MM.1S (cell line): ENCODE measurements at regions not wholly inside any gene's neighbourhood (a gene's known extent, or its start where the extent isn't known, plus 50 kb on each side); places are given as distances from the start of the nearest gene placed in this dataset.
"Not testable (repeated sequence)": the region's sequence is repeated elsewhere in the genome, so short reads cannot be mapped to it uniquely, and the experiment has no call there.

Source experiments
- DNase-seq: peaks from one replicate; pipeline ENCODE4 v3.0.0-alpha.2; 2015
- H2AFZ ChIP-seq: fragments of 300-600 bp; sonication (generic); 2 replicates; pipeline ENCODE4 v1.6.0; 2016; ENCODE audit warnings: antibody characterized with exemption, low read length
- H3F3A ChIP-seq: fragments of 300-600 bp; sonication (generic); 2 replicates; pipeline ENCODE4 v1.6.1; 2016; ENCODE audit warnings: mild to moderate bottlenecking, antibody characterized with exemption, low read length, moderate library complexity, mixed read lengths; ENCODE audit not compliant: insufficient read depth
- H3K27ac ChIP-seq: fragments of 300-600 bp; sonication (generic); 2 replicates; pipeline ENCODE4 v1.5.1; 2016; ENCODE audit warnings: mild to moderate bottlenecking, low read length
- H3K27me3 ChIP-seq: fragments of 300-600 bp; sonication (generic); replicated peaks from 2 replicates; pipeline ENCODE4 v1.6.0; 2016; ENCODE audit warnings: low read length; ENCODE audit not compliant: insufficient read depth
- H3K36me3 ChIP-seq: fragments of 300-600 bp; sonication (generic); replicated peaks from 2 replicates; pipeline ENCODE4 v1.6.1; 2016; ENCODE audit warnings: mild to moderate bottlenecking, low read length, mixed read lengths; ENCODE audit not compliant: insufficient read depth
- H3K4me1 ChIP-seq: fragments of 300-600 bp; sonication (generic); 2 replicates; pipeline ENCODE4 v1.6.1; 2016; ENCODE audit warnings: low read length, mixed read lengths
- H3K4me2 ChIP-seq: fragments of 300-600 bp; sonication (generic); 2 replicates; pipeline ENCODE4 v1.6.0; 2016; ENCODE audit warnings: low read depth, low read length
- H3K4me3 ChIP-seq: fragments of 300-600 bp; sonication (generic); 2 replicates; pipeline ENCODE4 v1.5.1; 2016; ENCODE audit warnings: low read length, mixed read lengths
- H3K79me2 ChIP-seq: fragments of 300-600 bp; sonication (generic); 2 replicates; pipeline ENCODE4 v1.6.1; 2016; ENCODE audit warnings: mixed run types, low read length, mixed read lengths
- H3K9ac ChIP-seq: fragments of 300-600 bp; sonication (generic); 2 replicates; pipeline ENCODE4 v1.6.1; 2016; ENCODE audit warnings: low read length, mixed read lengths
- H3K9me2 ChIP-seq: fragments of 300-600 bp; sonication (generic); replicated peaks from 2 replicates; pipeline ENCODE4 v1.6.1; 2016; ENCODE audit warnings: mild to moderate bottlenecking, low read length, mixed read lengths; ENCODE audit not compliant: insufficient read depth
- H3K9me3 ChIP-seq: fragments of 300-600 bp; sonication (generic); replicated peaks from 2 replicates; pipeline ENCODE4 v1.6.1; 2016; ENCODE audit warnings: mild to moderate bottlenecking, low read length, mixed read lengths; ENCODE audit not compliant: insufficient read depth
- H4K20me1 ChIP-seq: fragments of 300-600 bp; sonication (generic); 2 replicates; pipeline ENCODE4 v1.6.1; 2016; ENCODE audit warnings: mild to moderate bottlenecking, low read length, moderate library complexity, mixed read lengths; ENCODE audit not compliant: insufficient read depth
- CTCF ChIP-seq: fragments of 300-600 bp; sonication (generic); IDR thresholded peaks from 2 replicates; pipeline ENCODE4 v1.5.1; 2016; ENCODE audit warnings: antibody characterized with exemption, low read length, mixed read lengths
- EZH2 ChIP-seq: fragments of 300-600 bp; sonication (generic); optimal IDR thresholded peaks from 2 replicates; pipeline ENCODE3; 2017; ENCODE audit warnings: low read depth, mild to moderate bottlenecking, antibody characterized with exemption, low read length, mixed read lengths
- EZH2phosphoT487 ChIP-seq: fragments of 300-600 bp; sonication (generic); IDR thresholded peaks from 2 replicates; pipeline ENCODE4 v1.6.1; 2018; ENCODE audit warnings: antibody characterized with exemption, low read length

- no peak for DNase-seq
- H3K4me2 ChIP-seq = no peak overlapping the region
Observed at GRCh38 chr13:30063892-30064291, 213.5 kb upstream of the UBL3 start.

GRCh38 chr13:30061217-30061616, 210.8 kb upstream of the UBL3 start:
- TF ChIP-seq CTCF = no peak
- no peak for TF ChIP-seq EZH2phosphoT487
- no peak for TF ChIP-seq EZH2
- Histone ChIP-seq H3K9ac (no peak overlapping the region), H3K9me2 (no peaks in the 10 kb centered on the region), H3K79me2 (no peaks in the 10 kb centered on the region), H3K36me3 (no peaks in the 10 kb centered on the region), H3K4me2 (no peak overlapping the region), H3K27me3 (no peaks in the 10 kb centered on the region), H3K27ac (no peak overlapping the region), H3K4me1 (no peaks in the 10 kb centered on the region), H4K20me1 (no peaks in the 10 kb centered on the region), H2AFZ (no peak overlapping the region), H3K4me3 (no peak overlapping the region), H3F3A (no peaks in the 10 kb centered on the region), H3K9me3 (no peaks in the 10 kb centered on the region)
- no peak for DNase-seq

More at GRCh38 chr13:30063892-30064291, 213.5 kb upstream of the UBL3 start:
- H3K9ac ChIP-seq = no peak overlapping the region
- no peak overlapping the region for H3K27ac ChIP-seq
- no peaks in the 10 kb centered on the region for H3K79me2 ChIP-seq
- no peaks in the 10 kb centered on the region for H3K9me2 ChIP-seq
- H4K20me1 ChIP-seq = no peaks in the 10 kb centered on the region
- H3K4me3 ChIP-seq = no peak overlapping the region
- no peaks in the 10 kb centered on the region for H3K36me3 ChIP-seq
- no peaks in the 10 kb centered on the region for H3K4me1 ChIP-seq
- no peaks in the 10 kb centered on the region for H3K9me3 ChIP-seq
- TF ChIP-seq EZH2phosphoT487 (no peak), EZH2 (no peak), CTCF (no peak)
- H3F3A ChIP-seq = no peaks in the 10 kb centered on the region
- H2AFZ ChIP-seq = no peak overlapping the region
- no peaks in the 10 kb centered on the region for H3K27me3 ChIP-seq

- no peaks in the 10 kb centered on the region for H3K27me3 ChIP-seq
- H3K9ac ChIP-seq = no peak overlapping the region
- H4K20me1 ChIP-seq = no peaks in the 10 kb centered on the region
- no peaks in the 10 kb centered on the region for H3K9me3 ChIP-seq
- H3K4me1 ChIP-seq = no peaks in the 10 kb centered on the region
- no peaks in the 10 kb centered on the region for H3K9me2 ChIP-seq
- no peaks in the 10 kb centered on the region for H3K36me3 ChIP-seq
- H3K4me3 ChIP-seq = no peak overlapping the region
- H2AFZ ChIP-seq = no peak overlapping the region
- no peak overlapping the region for H3K4me2 ChIP-seq
- TF ChIP-seq CTCF = no peak
- no peak for TF ChIP-seq EZH2
- no peak for TF ChIP-seq EZH2phosphoT487
- no peaks in the 10 kb centered on the region for H3K79me2 ChIP-seq
- no peaks in the 10 kb centered on the region for H3F3A ChIP-seq
- DNase-seq = no peak
- no peak overlapping the region for H3K27ac ChIP-seq
Observed at GRCh38 chr13:30058429-30058828, 208.0 kb upstream of the UBL3 start.

- DNase-seq, H4K20me1 ChIP-seq, H3K9ac ChIP-seq, H3K4me2 ChIP-seq, H3K9me3 ChIP-seq, H3K4me3 ChIP-seq, H2AFZ ChIP-seq, H3K4me1 ChIP-seq, H3K9me2 ChIP-seq, H3K27me3 ChIP-seq, H3F3A ChIP-seq, H3K27ac ChIP-seq, H3K36me3 ChIP-seq, H3K79me2 ChIP-seq: not testable (repeated sequence)
Observed at GRCh38 chr13:30054546-30054945, 204.1 kb upstream of the UBL3 start.
